Osteoblast (primary cell): ENCODE measurements at regions not wholly inside any gene's neighbourhood (a gene's known extent, or its start where the extent isn't known, plus 50 kb on each side); places are given as distances from the start of the nearest gene placed in this dataset.

Experiments
- DNase-seq: peaks from one replicate; pipeline ENCODE4 v3.0.0; 2011; ENCODE audit warnings: low spot score, mixed read lengths; ENCODE audit not compliant: insufficient read length; ENCODE audit errors: missing footprints
- H2AFZ ChIP-seq: 2 replicates; pipeline ENCODE4 v1.6.0; 2011; ENCODE audit warnings: mild to moderate bottlenecking, low read length
- H3K27ac ChIP-seq: 2 replicates; pipeline ENCODE4 v1.5.1; 2011; ENCODE audit warnings: mild to moderate bottlenecking, low read depth, low read length, moderate library complexity
- H3K27me3 ChIP-seq: 2 replicates; pipeline ENCODE4 v1.6.0; 2012; ENCODE audit warnings: mild to moderate bottlenecking, control low read depth, inconsistent platforms, low read length, moderate library complexity; ENCODE audit not compliant: insufficient read depth
- H3K36me3 ChIP-seq: 2 replicates; pipeline ENCODE4 v1.5.1; 2011; ENCODE audit warnings: mild to moderate bottlenecking, low read length, control low read depth, moderate library complexity; ENCODE audit not compliant: insufficient read depth
- H3K4me1 ChIP-seq: 2 replicates; pipeline ENCODE4 v1.5.1; 2011; ENCODE audit warnings: mild to moderate bottlenecking, low read length, control low read depth, moderate library complexity; ENCODE audit not compliant: insufficient read depth
- H3K4me2 ChIP-seq: 2 replicates; pipeline ENCODE4 v1.6.0; 2011; ENCODE audit warnings: mild to moderate bottlenecking, low read length; ENCODE audit not compliant: insufficient read depth
- H3K4me3 ChIP-seq: fragments of 200-600 bp; sonication (generic); 3 replicates; pipeline ENCODE4 v1.5.1; 2012; ENCODE audit warnings: mild to moderate bottlenecking, low read length, inconsistent platforms; ENCODE audit not compliant: insufficient read depth
- H3K79me2 ChIP-seq: 2 replicates; pipeline ENCODE4 v1.6.0; 2012; ENCODE audit warnings: mild to moderate bottlenecking, low read length, control low read depth, inconsistent platforms; ENCODE audit not compliant: insufficient read depth
- H3K9me3 ChIP-seq: 2 replicates; pipeline ENCODE4 v1.5.1; 2011; ENCODE audit warnings: low read depth, low read length, control low read depth
- H4K20me1 ChIP-seq: 2 replicates; pipeline ENCODE4 v1.6.0; 2012; ENCODE audit warnings: mild to moderate bottlenecking, low read length, control low read depth; ENCODE audit not compliant: insufficient read depth
- CTCF ChIP-seq: IDR thresholded peaks from 2 replicates; pipeline ENCODE4 v1.5.1; 2011; ENCODE audit warnings: mild to moderate bottlenecking, low read depth, low read length, moderate library complexity; ENCODE audit errors: extremely low read depth

GRCh38 chr4:155037031-155037430 is 171.4 kb upstream of the NPY2R start:
- Histone ChIP-seq H3K4me1 (no peaks in the 10 kb centered on the region), H3K4me2 (no peak overlapping the region), H3K27me3 (no peaks in the 10 kb centered on the region), H3K4me3 (no peak overlapping the region), H2AFZ (no peak overlapping the region), H3K79me2 (no peaks in the 10 kb centered on the region), H3K36me3 (no peaks in the 10 kb centered on the region), H3K27ac (no peak overlapping the region), H3K9me3 (no peaks in the 10 kb centered on the region), H4K20me1 (no peaks in the 10 kb centered on the region)
- no peak for DNase-seq
- TF ChIP-seq CTCF = no peak

- TF ChIP-seq CTCF = no peak
- Histone ChIP-seq H3K36me3 (no peaks in the 10 kb centered on the region), H2AFZ (no peak overlapping the region), H3K4me1 (no peaks in the 10 kb centered on the region), H3K27me3 (no peaks in the 10 kb centered on the region), H3K27ac (no peak overlapping the region), H3K79me2 (no peaks in the 10 kb centered on the region), H3K4me2 (no peak overlapping the region), H4K20me1 (no peaks in the 10 kb centered on the region), H3K9me3 (no peaks in the 10 kb centered on the region), H3K4me3 (no peak overlapping the region)
- no peak for DNase-seq
Measured at GRCh38 chr4:155038459-155038858, 170.0 kb upstream of the NPY2R start.

GRCh38 chr4:155039162-155039561 is 169.3 kb upstream of the NPY2R start:
- Histone ChIP-seq H3K27me3 (no peaks in the 10 kb centered on the region), H4K20me1 (no peaks in the 10 kb centered on the region), H3K4me1 (no peaks in the 10 kb centered on the region), H3K4me2 (no peak overlapping the region), H3K36me3 (no peaks in the 10 kb centered on the region), H3K4me3 (no peak overlapping the region), H3K9me3 (no peaks in the 10 kb centered on the region), H3K79me2 (no peaks in the 10 kb centered on the region), H2AFZ (no peak overlapping the region), H3K27ac (no peak overlapping the region)
- no peak for DNase-seq
- no peak for TF ChIP-seq CTCF

- DNase-seq = no peak
- Histone ChIP-seq H3K9me3 (no peaks in the 10 kb centered on the region), H4K20me1 (no peaks in the 10 kb centered on the region), H3K79me2 (no peaks in the 10 kb centered on the region), H3K4me1 (no peaks in the 10 kb centered on the region), H3K4me2 (no peak overlapping the region), H3K36me3 (no peaks in the 10 kb centered on the region), H3K4me3 (no peak overlapping the region), H3K27ac (no peak overlapping the region), H3K27me3 (no peaks in the 10 kb centered on the region), H2AFZ (no peak overlapping the region)
- TF ChIP-seq CTCF = no peak
Measured at GRCh38 chr4:155040031-155040430, 168.4 kb upstream of the NPY2R start.
